CD4-positive, alpha-beta T cell (primary cell): ENCODE measurements at regions not wholly inside any gene's neighbourhood (a gene's known extent, or its start where the extent isn't known, plus 50 kb on each side); places are given as distances from the start of the nearest gene placed in this dataset.

Source experiments
- ATAC-seq: fragments of 200-7000 bp; cut with Tn5 transposase; one replicate; pipeline ENCODE4 v1.10.0; 2022; ENCODE audit warnings: mild to moderate bottlenecking; ENCODE audit not compliant: poor library complexity
- CTCF ChIA-PET: fragments of 350-600 bp; sonication (Branson Sonifier 250); formaldehyde crosslinking; loops from one replicate; lab custom pipeline; 2021; ENCODE audit warnings: antibody characterized with exemption, inconsistent platforms; lab: Charles Lee
- POLR2A ChIA-PET: fragments of 350-600 bp; sonication (Branson Sonifier 250); formaldehyde crosslinking; loops from one replicate; lab custom pipeline; 2021; ENCODE audit warnings: antibody characterized with exemption, inconsistent platforms; lab: Charles Lee
- DNase-seq, 14 experiments: peaks; one replicate each; pipeline ENCODE4 v3.0.0-alpha.2; 2013 to 2020; ENCODE audit warnings: mixed read lengths in 2 of 14
- H3K27ac ChIP-seq, 2 donors: one replicate each; pipeline versions ENCODE4 v1.5.1 to v1.7.0; 2013; ENCODE audit warnings: low read length in 2 of 2, low read depth in 1 of 2, mild to moderate bottlenecking in 1 of 2
- H3K27me3 ChIP-seq, 2 experiments: 1 replicate in 1 of 2; 2 replicates in 1 of 2; pipeline versions ENCODE4 v1.6.1 to v1.7.0; 2013; ENCODE audit warnings: low read length in 2 of 2, control low read depth in 1 of 2, mild to moderate bottlenecking in 1 of 2, moderate library complexity in 1 of 2; ENCODE audit not compliant: insufficient read depth in 2 of 2, control insufficient read depth in 1 of 2
- H3K36me3 ChIP-seq: one replicate; pipeline ENCODE4 v1.6.1; 2013; ENCODE audit warnings: low read length, control low read depth; ENCODE audit not compliant: insufficient read depth
- H3K4me1 ChIP-seq: one replicate; pipeline ENCODE4 v1.6.1; 2013; ENCODE audit warnings: low read length, control low read depth; ENCODE audit not compliant: insufficient read depth
- H3K4me3 ChIP-seq: one replicate; pipeline ENCODE4 v1.5.1; 2013; ENCODE audit warnings: mild to moderate bottlenecking, low read length, moderate library complexity
- H3K9me3 ChIP-seq, 2 experiments: 1 replicate in 1 of 2; 2 replicates in 1 of 2; pipeline versions ENCODE4 v1.6.1 to v1.7.0; 2013; ENCODE audit warnings: low read length in 2 of 2, mild to moderate bottlenecking in 2 of 2, control low read depth in 1 of 2, moderate library complexity in 1 of 2; ENCODE audit not compliant: control insufficient read depth in 1 of 2, insufficient read depth in 1 of 2
- H3K27ac Mint-ChIP-seq: one replicate; pipeline ENCODE4 v1.8.0; 2020; ENCODE audit warnings: mixed read lengths
- H3K27me3 Mint-ChIP-seq: one replicate; pipeline ENCODE4 v1.8.0; 2021; ENCODE audit warnings: mixed read lengths
- H3K36me3 Mint-ChIP-seq: one replicate; pipeline ENCODE4 v1.8.0; 2021; ENCODE audit warnings: low read depth, mixed read lengths
- H3K4me1 Mint-ChIP-seq: one replicate; pipeline ENCODE4 v1.8.0; 2021; ENCODE audit warnings: low read depth, mixed read lengths
- H3K4me3 Mint-ChIP-seq: one replicate; pipeline ENCODE4 v1.8.0; 2020; ENCODE audit warnings: mild to moderate bottlenecking, mixed read lengths
- H3K9me3 Mint-ChIP-seq: one replicate; pipeline ENCODE4 v1.8.0; 2020; ENCODE audit warnings: mixed read lengths
- intact Hi-C, 2 experiments: fragments of 100-400 bp; cut with DNase I in 1 of 2; cut with micrococcal nuclease in 1 of 2; formaldehyde crosslinking; loops; one replicate each; pipeline versions ENCODE4 v1.15.1 to v1.9.0; 2023 to 2025; cut with DNase I, micrococcal nuclease
- TF ChIP-seq, protein P1 (sequence below): fragments of 200-600 bp; IDR thresholded peaks from one replicate; pipeline ENCODE4 v1.8.0; 2022; ENCODE audit warnings: antibody characterized with exemption, mild to moderate bottlenecking

DNA sequence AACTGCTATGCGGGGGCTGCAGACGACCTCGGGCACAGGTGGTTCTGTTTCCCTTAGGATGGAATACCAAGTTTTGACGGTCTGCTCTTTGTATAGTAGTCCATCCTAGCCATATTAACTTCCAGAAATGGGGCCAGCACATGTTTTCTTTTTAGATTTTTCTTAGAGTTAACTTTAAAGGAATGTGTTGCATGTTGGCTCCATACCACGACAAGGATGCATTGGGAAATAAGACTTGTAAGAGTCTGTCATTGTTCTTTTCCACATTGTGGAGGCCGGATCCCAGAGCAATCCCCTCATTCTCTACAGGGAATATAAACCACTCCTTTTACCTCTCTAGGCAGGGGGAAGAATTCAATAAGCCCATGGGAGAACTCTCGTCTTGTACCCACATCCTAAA lies 87.1 kb upstream of the PLSCR4 start:
- Histone ChIP-seq H3K9me3 (no peaks in the 10 kb centered on the region), H3K4me1 (no peaks in the 10 kb centered on the region), H3K27me3 (peaks cover 0 to 5% of the 10 kb centered on the region in 2 experiments), H3K36me3 (no peaks in the 10 kb centered on the region), H3K4me3 (no peak overlapping the region), H3K27ac (no peak overlapping the region)
- Mint-ChIP-seq H3K27ac (no peak overlapping the region), H3K36me3 (no peaks in the 10 kb centered on the region), H3K4me1 (no peaks in the 10 kb centered on the region), H3K4me3 (no peak overlapping the region), H3K9me3 (no peaks in the 10 kb centered on the region), H3K27me3 (no peaks in the 10 kb centered on the region)
- ChIA-PET CTCF (no interaction called here), POLR2A (no interaction called here)
- ATAC-seq (no peak), DNase-seq (no peak)
- intact Hi-C loops: no loop called here
- TF ChIP-seq, protein P1, sequence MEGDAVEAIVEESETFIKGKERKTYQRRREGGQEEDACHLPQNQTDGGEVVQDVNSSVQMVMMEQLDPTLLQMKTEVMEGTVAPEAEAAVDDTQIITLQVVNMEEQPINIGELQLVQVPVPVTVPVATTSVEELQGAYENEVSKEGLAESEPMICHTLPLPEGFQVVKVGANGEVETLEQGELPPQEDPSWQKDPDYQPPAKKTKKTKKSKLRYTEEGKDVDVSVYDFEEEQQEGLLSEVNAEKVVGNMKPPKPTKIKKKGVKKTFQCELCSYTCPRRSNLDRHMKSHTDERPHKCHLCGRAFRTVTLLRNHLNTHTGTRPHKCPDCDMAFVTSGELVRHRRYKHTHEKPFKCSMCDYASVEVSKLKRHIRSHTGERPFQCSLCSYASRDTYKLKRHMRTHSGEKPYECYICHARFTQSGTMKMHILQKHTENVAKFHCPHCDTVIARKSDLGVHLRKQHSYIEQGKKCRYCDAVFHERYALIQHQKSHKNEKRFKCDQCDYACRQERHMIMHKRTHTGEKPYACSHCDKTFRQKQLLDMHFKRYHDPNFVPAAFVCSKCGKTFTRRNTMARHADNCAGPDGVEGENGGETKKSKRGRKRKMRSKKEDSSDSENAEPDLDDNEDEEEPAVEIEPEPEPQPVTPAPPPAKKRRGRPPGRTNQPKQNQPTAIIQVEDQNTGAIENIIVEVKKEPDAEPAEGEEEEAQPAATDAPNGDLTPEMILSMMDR: no peak

DNA sequence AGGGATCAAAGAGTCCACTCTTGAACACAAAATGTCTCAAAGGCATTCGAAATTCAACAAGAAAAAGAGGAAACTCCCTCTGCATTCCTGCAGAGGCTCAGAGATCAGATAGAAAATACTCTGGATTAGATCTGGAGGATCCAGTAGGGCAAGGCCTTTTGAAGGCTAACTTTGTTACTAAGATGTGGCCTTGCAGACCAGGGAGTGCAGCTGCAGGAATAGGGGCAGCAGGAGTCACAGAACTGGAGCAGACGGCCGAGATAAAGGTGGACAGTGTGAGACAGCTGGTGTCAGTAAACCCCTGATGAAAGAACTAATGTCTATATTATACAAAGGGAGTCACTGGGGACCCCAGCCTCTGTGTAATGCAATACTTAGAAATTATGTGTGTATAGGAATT lies 84.5 kb upstream of the PLSCR4 start:
- no peak overlapping the region for H3K27ac ChIP-seq
- no peaks in the 10 kb centered on the region for H3K27me3 Mint-ChIP-seq
- no peaks in the 10 kb centered on the region for H3K4me1 ChIP-seq
- no peaks in the 10 kb centered on the region for H3K4me1 Mint-ChIP-seq
- H3K27ac Mint-ChIP-seq: no peak overlapping the region
- intact Hi-C loops: no loop called here
- DNase-seq (no peak), ATAC-seq (no peak)
- no peaks in the 10 kb centered on the region for H3K9me3 ChIP-seq
- H3K4me3 Mint-ChIP-seq: no peak overlapping the region
- no peaks in the 10 kb centered on the region for H3K9me3 Mint-ChIP-seq
- no peaks in the 10 kb centered on the region for H3K36me3 Mint-ChIP-seq
- POLR2A ChIA-PET: no interaction called here
- TF ChIP-seq, protein P1: no peak
- H3K36me3 ChIP-seq: no peaks in the 10 kb centered on the region
- H3K27me3 ChIP-seq: peaks cover 0 to 1% of the 10 kb centered on the region in 2 experiments
- H3K4me3 ChIP-seq: no peak overlapping the region
- CTCF ChIA-PET: no interaction called here

DNA sequence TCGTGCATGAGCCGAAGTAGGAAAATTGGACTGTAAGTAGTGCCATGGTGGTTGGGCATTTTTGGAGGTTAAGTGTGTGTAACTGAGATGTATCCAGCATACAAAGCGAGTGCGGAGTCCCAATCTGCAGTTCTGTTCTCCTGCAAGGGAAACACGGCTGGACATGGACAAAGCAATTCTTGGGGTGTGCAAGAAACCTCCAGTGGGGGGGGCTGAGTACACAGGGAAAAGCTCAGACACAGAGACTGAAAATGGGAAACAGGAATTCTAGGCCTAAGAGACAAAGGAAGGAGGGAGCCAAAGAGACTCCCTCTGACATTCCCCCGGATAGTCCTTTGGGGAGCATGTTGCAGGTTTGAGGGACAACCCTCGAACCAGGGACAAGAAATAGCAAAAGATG lies 83.2 kb upstream of the PLSCR4 start:
- TF ChIP-seq, protein P1: no peak
- DNase-seq (no peak), ATAC-seq (no peak)
- ChIA-PET POLR2A (no interaction called here), CTCF (no interaction called here)
- no peaks in the 10 kb centered on the region for H3K9me3 Mint-ChIP-seq
- no peaks in the 10 kb centered on the region for H3K36me3 Mint-ChIP-seq
- Histone ChIP-seq H3K36me3 (no peaks in the 10 kb centered on the region), H3K9me3 (no peaks in the 10 kb centered on the region), H3K4me3 (no peak overlapping the region), H3K4me1 (no peaks in the 10 kb centered on the region), H3K27me3 (no peaks in the 10 kb centered on the region), H3K27ac (no peak overlapping the region)
- H3K4me1 Mint-ChIP-seq: no peaks in the 10 kb centered on the region
- intact Hi-C loops: no loop called here
- H3K27ac Mint-ChIP-seq: no peak overlapping the region
- no peaks in the 10 kb centered on the region for H3K27me3 Mint-ChIP-seq
- H3K4me3 Mint-ChIP-seq: no peak overlapping the region
